T1000 (cell line): ENCODE measurements at regions not wholly inside any gene's neighbourhood (a gene's known extent, or its start where the extent isn't known, plus 50 kb on each side); places are given as distances from the start of the nearest gene placed in this dataset.
"Not testable (repeated sequence)": the region's sequence is repeated elsewhere in the genome, so short reads cannot be mapped to it uniquely, and the experiment has no call there.

Source experiments
- DNase-seq: peaks from one replicate; lab custom pipeline; 2025; ENCODE audit warnings: mixed read lengths; lab: John Stamatoyannopoulos, UW

DNA sequence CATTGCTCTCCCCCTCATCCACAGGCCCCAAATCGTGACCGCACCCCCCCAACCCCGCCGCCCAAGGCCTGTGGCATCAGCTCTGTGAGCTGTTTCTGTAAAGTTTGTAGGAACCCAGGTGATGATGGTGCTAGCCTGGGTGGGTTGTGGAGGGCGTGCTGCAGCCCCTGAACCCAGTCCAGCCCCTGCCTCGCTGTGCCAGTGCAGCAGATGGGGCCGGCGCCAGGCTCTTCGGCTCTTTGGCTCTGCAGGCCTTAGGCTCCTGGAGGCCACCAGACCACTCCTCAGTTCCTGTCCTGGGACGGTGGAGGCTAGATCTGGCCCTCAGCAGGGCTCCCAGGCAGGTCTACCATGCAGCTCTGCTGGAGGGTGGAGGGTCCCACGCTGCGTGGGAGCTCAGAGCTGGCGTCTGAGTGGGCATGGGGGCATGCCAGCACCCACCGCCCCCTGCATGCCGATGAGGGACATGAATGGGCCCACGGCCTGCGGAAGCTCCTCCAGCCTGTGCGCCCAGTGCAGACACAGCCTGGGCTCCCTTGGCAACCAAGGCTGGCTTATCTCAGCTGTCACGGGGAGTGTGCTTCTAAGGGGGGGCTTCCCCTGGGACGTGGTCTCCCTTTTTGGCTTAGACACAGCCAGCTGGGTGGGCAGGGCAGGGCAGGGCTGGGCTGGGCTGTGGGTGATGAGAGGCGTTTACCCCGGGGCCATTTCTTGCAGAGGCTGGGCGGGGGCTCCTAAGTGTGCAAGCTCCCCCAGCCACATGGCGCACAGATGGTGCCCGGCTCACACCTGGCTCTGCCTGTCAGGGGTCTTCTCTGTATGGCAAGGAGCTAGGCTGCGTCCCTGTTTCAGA lies 1187.6 kb downstream of the BRD1 start:
- no peak for DNase-seq

DNA sequence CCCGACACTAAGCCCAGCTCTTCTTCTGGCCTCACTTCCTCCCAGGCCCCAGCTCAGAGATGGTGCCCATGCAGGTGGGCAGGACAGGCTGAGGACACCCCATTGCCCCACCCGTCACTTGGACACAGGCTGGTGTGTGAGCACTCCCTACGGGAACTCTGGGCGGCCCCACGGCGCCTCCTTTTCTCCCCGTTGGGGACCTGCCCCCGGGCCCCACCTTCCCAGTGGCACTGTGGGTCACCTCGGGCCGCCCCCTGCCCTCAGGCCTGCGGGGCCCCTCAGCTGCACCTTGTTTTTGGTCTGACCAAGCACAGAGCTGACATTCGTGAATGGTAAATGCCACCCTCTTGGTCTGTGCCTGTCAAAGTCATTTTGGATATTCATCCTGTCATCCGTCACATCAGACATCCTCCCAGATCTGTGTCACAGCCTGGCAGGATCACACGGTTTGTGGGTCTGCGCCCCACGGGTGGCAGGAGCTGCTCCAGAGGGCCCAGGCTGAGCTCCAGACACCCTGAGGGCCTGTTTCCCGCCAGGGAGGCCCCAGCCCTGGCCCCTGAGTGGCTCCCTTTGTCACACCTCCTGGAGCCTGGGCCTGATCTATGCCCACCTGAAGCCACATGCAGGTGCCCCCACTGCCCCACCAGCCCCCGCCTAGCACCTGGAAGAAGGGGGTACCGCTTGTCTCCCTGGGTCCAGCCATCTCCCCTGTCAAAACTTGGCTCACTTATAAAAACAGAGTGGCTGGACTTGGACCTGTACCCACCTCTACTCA lies 1188.5 kb downstream of the BRD1 start:
- DNase-seq: no peak

DNA sequence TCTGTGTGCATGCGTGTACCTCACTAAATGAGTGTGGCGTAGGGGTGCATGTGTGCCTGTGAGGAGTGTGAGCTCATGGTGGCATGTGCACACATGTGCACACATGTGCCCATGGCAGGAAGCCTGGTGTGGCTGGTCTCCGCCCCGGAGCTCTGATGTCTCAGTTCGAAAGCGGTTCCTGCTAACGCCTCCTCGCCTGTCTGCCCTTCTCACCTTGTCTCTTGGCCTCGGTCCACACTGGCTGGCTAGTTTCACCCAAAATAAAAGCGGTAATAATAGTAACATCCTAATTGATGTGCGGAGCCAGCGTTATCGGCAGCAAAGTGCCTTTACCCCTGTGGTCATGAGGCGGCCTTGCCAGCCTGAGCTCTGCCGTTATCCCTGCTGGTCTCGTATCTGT lies 1190.4 kb downstream of the BRD1 start:
- DNase-seq: no peak

DNA sequence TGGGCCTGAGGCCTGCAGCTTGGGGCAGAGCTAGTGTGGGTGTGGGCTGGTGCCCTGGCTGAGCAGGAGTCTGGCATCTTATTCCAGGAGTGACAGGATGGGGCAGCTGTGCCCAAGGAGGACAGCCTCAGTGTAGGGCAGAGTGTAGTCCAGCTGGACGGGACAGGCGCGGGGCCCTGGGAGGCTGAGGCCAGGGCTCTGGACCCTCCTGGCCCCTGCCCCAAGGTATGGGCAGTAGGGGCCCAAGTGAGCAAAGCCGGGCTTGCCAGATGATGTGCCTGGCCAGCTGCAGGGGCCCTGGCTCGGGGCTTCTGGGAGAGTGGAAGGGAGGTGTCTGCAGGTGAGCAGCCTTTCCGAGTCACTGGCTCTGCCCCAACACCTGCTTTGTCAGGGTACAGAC lies 1190.9 kb downstream of the BRD1 start:
- no peak for DNase-seq

DNA sequence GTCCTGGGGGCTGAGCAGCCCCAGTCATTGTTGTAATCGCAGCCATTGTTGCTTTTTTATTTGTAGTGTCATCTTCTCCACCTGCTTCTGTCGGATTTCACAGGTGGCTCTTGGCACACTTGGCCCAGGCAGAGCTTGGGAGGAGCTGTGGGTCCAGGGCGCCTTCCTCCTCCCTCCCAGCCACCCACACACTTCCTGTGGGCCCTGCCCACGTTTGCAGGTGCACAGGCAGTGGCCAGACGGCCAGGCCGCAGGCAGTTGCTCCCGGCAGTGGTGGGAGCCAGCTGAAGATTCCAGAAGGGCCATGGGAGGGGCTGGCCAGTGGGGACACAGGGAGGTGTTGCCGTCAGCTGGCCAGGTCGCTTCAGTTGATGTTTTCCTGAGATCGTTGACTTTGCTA lies 1191.9 kb downstream of the BRD1 start:
- DNase-seq: no peak

DNA sequence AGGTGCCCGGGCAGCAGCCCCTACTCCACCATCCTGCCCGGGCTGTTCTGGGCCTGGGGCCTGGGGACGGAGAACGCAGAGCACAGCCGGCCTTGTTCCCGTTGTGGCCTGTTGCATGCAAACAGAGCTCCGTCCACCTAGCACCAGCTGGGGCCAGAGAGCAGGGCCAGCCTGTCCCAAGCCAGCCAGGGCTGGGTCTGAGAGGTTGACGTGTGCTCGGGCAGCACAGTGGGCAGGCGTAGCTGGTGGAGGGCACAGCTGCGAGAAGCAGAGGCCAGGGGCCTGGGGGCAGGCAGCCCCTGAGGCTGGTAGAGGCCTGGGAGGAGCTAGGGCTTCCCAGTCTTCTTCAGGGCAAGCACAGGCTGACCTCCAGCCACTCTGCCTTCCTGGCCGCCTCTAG lies 1192.6 kb downstream of the BRD1 start:
- DNase-seq: no peak

DNA sequence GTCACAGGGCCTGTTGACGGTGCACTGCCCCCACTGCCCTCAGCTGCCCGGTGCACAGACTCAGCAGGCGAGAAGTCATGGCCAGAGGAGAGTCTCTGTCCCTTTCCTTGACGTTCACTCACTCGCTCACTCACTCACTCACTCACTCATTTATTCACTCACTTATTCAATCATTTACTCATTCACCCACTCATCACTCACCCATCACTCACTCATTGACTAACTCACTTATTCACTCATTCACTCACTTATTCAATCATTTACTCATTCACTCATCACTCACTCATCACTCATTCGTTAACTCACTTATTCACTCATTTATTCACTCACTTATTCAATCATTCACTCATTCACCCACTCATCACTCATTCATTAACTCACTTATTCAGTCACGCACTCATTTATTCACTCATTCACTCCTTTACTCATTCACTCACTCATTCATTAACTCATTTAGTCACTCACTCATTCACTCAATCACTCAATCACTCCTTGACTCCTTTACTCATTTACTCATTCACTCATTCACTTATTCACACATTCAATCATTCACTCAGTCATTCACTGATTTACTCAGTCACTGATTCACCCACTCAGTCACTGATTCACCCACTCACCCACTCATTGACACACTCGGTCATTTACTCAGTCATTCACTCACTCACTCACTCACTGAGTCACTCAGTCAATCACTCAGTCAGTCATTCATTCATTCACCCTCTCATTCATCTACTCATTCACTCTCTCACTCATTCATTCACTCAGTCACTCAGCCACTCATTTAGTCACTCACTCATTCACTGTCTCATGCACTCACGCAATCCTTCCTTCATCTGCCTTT lies 1193.5 kb downstream of the BRD1 start:
- no peak for DNase-seq

DNA sequence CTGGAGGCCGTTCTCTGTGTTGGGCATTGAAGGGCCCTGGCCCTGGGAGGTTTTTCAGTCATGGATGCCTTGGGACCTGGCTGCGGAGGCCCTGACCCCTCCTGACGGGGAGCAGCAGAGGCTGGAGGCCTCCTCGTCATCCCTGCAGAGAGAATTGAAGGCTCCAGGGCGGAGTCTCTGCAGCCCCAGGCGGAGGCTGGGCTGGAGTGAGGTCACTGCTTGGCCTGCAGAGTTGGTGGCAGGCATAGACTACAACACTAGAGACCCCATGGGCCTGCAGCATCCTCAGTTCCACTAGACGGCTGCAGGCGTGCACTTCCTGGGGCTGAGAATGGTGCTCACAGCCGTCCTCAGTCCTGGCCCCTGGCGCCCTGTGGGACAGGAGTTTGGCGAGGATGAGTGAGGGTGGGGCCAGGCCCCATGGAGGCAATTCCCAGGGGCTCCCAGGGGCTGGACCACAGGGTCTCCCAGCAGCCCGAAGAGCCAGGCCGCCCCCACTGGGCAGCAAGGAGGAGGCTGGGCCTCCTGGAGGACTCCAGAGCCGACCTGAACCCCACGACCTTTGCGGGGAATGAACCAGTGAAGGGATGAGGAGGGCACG lies 1194.9 kb downstream of the BRD1 start:
- DNase-seq: no peak

DNA sequence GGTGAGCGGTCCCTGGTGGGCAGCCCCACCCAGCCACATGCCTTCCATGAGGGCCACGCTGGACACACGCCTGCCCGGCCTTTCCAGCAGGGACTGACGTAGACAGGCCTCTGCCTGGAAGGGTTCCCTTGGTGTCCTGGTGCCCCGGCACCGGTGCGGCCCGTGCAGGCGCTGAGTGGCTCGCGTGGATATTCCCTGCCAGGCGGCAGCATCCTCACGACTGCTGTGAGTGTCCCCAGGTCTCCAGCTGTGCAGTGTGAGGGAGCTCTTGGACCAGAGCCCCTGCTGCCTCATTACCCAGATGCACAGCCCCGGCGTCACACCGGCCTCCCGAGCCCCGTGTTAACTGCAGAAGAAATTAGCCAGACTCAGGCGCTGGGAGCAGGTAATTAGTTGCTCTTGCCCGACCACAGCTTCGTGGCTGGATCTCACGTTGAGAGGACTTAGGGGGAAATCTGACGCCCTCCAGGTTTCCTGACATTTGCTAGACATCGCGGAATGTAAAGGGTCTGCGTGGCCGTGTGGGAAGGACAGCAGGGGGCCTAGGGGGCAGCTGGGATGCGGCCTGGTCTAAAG lies 1196.3 kb downstream of the BRD1 start:
- DNase-seq: no peak

DNA sequence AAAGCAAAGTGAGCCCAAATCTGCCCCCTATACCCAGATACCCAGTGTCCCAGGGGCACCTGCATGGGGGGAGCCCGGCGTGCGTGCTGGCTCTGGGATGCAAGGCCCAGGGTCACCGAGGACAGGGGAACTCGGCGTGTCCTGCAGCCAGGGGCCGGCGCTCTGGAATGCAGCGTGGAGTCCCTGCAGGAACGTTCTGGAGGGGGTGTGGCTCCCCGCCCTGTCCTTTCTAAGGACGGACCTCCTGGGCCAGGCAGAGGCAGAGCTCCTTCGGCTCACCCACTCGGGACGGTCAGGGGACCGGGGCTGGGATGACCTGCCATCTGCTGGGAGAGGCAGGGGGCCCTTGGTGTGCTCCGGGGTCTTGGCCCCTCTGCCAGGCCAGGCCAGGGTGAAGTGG lies 1196.8 kb downstream of the BRD1 start:
- no peak for DNase-seq

DNA sequence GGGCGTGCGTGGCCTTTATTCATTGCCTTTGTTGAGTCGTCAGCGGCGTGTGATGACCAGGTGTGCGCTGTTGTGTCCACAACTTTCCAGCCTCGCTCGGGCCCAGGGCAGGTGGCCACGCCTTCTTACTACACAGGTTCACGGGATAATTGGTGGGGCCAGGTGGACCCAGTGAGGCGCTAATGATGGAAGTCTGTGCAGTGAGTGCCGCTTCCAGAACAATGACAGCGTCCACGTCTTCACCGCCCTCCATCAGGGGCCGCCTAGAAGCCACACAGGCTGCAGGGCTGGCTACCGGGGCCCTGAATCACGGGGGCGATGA lies 1197.3 kb downstream of the BRD1 start:
- no peak for DNase-seq

DNA sequence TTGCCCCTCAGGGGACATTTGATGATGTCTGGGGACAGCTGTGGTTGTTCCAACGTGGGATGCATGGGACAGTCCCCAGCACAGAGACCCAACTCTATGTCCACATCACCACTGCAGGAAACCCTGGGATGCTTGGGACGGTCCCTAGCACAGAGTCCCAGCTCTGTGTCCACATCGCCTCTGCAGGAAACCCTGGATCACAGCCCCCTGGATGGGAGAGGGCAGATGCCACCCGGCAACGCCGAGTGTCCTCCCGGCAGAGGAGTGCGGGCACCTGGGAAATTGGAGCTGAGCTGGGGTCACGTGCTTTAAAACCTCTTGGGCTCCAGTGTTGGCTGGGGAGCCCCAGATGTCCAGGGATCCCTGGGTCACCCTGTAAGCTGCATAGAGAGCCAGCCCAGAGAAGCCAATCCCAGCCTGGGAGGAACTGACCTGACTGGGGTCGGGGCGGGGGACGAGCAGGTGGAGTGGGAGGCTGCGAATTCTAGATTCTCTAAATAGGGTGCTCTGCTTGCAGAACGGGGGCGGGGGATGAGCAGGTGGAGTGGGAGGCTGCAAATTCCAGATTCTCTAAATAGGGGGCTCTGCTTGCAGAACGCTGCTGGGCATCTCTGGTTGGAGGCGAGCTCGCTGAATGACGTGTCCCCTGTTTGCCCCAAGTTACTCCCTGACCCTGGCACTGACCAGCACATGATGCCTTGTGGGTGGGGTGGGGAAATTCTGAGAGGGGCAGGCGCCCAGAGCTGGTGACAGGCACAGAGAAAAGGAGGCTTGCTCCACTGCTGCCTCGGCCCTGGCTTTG lies 1197.8 kb downstream of the BRD1 start:
- no peak for DNase-seq

DNA sequence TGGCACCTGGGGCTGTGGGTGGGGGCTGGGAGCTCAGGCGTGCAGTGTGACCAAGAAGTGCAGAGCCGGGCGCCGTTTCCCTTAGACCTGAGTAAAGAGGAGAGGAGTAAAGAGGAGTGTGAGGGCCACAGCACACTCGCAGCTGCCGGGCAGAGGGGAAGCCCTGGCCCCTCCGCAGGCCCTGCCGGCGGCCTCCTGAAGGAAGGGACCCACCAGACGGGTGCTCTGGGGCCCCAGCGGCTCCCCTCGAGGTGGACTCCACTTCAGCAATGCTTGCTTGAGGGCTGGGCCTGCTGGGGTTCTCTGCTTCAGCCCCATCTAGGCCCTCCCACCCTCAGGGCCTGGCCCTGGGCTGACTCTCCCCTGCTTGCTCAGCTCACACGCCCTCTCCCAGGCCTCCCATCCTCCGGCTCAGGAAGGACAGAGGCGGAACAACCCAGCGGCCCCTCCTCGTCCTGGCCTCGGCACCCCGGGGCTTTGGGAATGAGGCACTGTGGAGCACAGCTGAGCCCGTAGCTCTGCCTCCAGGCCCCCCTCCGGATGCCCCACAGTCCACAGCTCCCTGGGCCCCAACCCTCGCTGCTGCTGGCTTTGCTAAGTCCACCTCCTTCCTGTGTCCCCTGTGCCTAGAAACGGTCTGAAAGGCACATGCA lies 1198.7 kb downstream of the BRD1 start:
- no peak for DNase-seq

DNA sequence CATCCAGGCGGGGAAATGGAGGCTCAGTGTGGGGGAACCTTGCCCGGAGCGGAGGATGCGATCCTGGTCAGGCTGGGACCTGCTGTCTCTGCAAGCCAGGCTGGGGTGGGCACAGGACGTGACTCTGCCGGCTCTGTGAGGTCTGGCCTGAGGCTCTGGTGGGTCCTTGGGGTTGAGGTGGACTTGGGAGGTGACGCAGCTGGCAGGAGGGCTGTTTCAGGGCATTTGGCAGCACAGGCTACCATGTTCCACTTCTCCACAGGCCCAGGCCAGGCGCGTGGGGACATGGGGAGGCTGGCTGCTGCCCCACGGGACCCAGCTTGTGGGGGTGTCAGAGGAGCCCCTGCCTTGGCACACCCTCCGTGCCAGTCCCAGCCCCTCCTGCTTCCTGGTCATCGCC lies 1199.7 kb downstream of the BRD1 start:
- DNase-seq: no peak

DNA sequence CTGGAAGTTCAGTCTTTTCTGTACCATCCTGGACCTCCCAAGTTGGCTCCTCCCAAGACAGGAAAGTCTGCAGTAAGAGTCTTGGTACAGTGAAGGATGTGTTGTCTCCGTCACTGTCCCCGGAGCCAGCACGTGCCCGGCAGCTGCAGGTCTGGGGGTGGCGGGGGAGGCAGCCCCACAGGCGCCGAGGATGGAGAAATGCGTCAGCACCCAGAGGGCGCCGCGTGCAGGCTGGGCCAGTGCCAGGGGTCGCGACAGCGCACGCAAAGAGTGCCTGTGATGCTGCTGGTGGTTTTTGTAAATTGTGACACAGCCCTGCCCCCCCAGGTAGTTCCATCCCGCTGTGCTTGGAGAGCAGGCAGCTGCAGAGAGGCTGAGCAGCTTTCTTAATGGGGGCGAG lies 1200.5 kb downstream of the BRD1 start:
- DNase-seq: no peak

DNA sequence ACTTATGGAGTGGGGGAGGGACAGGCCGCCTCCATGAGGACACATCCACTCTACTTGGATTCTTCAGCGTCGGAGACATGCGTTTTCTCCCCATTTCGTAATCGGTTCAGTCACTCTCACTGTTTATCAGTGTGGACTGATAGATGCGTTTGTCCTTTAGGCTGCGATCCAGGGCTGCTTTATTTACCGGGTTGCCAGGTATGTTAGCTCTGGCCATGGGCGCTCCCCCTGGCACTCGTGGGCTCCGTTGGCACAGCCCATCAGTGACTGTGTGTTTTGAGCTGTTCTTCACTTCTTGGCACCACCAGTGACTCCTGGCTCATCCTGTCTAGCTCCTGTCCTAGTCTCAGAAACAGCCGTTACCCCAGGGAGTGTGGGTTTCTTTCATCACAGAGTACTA lies 1203.3 kb downstream of the BRD1 start:
- DNase-seq: no peak

DNA sequence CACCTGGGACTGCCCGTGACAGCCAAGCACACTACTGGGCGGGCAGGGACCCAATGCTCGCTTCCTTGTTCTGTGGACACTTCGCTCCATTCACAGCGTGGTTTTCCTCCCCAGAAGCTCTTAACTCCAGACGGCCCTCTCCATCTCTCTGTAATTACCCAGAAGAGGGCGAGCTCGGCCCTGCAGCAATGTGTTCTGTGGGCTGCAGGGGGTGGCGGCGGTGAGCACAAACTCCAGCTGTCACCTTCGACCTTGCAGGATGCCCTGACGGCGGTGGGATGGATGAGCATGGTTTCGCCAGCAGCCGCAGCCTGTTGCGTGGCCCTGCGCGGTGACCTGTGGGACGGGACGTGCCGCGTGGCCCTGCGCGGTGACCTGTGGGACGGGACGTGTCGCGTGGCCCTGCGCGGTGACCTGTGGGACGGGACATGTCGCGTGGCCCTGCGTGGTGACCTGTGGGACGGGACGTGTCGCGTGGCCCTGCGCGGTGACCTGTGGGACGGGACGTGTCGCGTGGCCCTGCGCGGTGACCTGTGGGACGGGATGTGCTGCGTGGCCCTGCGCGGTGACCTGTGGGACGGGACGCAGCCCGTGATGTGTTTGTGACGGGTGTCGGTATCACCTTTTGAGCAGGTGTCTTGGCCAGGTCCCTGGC lies 1204.7 kb downstream of the BRD1 start:
- DNase-seq: no peak

DNA sequence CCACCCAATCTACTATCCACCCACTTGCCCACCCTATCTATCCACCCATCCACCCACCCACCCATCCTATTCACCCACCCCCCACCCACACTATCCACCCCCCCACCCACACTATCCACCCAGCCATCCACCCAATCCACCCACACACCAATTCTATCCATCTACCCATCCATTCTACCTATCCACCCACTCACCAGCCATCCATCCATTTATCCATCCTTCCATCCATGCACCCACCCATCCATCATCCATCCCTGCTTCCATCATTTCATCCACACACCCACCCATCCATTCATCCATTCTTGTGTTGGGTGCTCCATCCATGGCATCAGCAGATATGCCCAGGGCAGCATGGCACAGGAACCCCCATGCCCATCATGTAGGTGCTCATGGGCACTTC lies 1206.6 kb downstream of the BRD1 start:
- no peak for DNase-seq

DNA sequence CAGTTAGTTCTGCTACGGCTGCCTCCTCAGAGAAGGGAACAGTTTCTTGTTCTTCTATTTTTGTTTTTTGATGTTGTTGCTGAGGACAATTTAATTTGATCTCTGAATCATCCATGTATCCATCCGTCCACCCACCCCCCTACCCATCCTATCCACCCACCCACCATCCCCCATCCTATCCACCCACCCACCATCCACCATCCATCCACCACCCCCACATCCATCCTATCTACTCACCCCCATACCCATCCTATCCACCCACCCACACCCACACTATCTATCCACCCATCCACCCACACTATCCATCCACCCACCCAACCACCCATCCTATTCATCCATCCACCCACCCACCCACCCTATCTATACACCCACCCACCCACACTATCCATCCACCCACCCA lies 1207.2 kb downstream of the BRD1 start:
- not testable (repeated sequence) for DNase-seq

DNA sequence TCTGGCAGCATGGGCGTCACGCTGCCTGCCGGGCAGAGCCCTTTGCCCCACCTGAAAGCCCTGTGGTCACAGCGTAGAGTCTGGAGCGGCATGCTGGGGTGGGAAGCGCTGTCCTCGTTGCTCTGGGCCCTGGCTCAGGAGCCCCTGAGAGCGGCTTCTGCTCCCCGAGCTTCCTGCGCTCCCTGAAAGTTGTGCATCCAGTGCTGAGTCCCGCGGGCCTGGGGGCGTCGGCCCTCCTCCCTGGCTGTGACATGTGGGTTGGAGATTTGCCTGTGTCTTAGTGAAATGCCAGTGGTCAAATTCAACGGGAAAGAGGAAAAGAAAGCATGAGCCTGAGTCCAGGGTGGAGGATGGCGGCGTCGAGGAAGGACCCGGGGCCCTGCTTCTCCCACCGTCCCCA lies 1208.0 kb downstream of the BRD1 start:
- DNase-seq: no peak
